HEK293T (cell line): ENCODE measurements at regions not wholly inside any gene's neighbourhood (a gene's known extent, or its start where the extent isn't known, plus 50 kb on each side); places are given as distances from the start of the nearest gene placed in this dataset.
A peak's percentile ranks its signal among the peaks of the same experiment; 100 is the strongest.

Experiments
- CTCF ChIA-PET: fragments of 350-600 bp; formaldehyde crosslinking; extraction: SDS; loops from one replicate; lab custom pipeline; 2021; ENCODE audit warnings: antibody characterized with exemption, inconsistent platforms; lab: Yijun Ruan, JAX
- POLR2A ChIA-PET: fragments of 350-600 bp; formaldehyde crosslinking; extraction: SDS; loops from one replicate; lab custom pipeline; 2020; ENCODE audit warnings: antibody characterized with exemption, inconsistent platforms; lab: Yijun Ruan, JAX
- DNase-seq: peaks from one replicate; pipeline ENCODE4 v3.0.0; 2012; ENCODE audit warnings: mixed read lengths; ENCODE audit errors: extremely low spot score
- ARNT ChIP-seq: fragments of 450-650 bp; IDR thresholded peaks from 2 replicates; pipeline ENCODE4 v1.6.1; 2017; ENCODE audit warnings: mild to moderate bottlenecking
- BHLHE40 ChIP-seq: fragments of 450-650 bp; IDR thresholded peaks from 2 replicates; pipeline ENCODE4 v1.6.1; 2016; ENCODE audit warnings: mild to moderate bottlenecking, moderate library complexity, borderline replicate concordance
- CTBP1 ChIP-seq: fragments of 450-650 bp; IDR thresholded peaks from 2 replicates; pipeline ENCODE4 v1.6.1; 2016; ENCODE audit warnings: borderline replicate concordance
- ELF4 ChIP-seq: fragments of 450-650 bp; IDR thresholded peaks from 2 replicates; pipeline ENCODE4 v1.6.1; 2017; ENCODE audit warnings: antibody characterized with exemption
- FOXA1 ChIP-seq: fragments of 450-650 bp; IDR thresholded peaks from 2 replicates; pipeline ENCODE4 v1.6.1; 2016; ENCODE audit warnings: mild to moderate bottlenecking
- FOXK2 ChIP-seq: fragments of 450-650 bp; IDR thresholded peaks from 2 replicates; pipeline ENCODE4 v1.6.1; 2016; ENCODE audit warnings: mild to moderate bottlenecking
- FOXM1 ChIP-seq: fragments of 450-650 bp; IDR thresholded peaks from 2 replicates; pipeline ENCODE4 v1.6.1; 2017; ENCODE audit warnings: mild to moderate bottlenecking, borderline replicate concordance
- HDGF ChIP-seq: fragments of 450-650 bp; IDR thresholded peaks from 2 replicates; pipeline ENCODE4 v1.6.1; 2017; ENCODE audit warnings: antibody characterized with exemption, borderline replicate concordance
- L3MBTL2 ChIP-seq: fragments of 450-650 bp; conservative IDR thresholded peaks from 2 replicates; pipeline ENCODE4 v1.6.1; 2016; ENCODE audit warnings: mild to moderate bottlenecking
- LEF1 ChIP-seq: fragments of 450-650 bp; IDR thresholded peaks from 2 replicates; pipeline ENCODE4 v1.6.1; 2017; ENCODE audit warnings: mild to moderate bottlenecking, borderline replicate concordance
- NFRKB ChIP-seq: fragments of 450-650 bp; IDR thresholded peaks from 2 replicates; pipeline ENCODE4 v1.6.1; 2016; ENCODE audit warnings: mild to moderate bottlenecking, moderate library complexity
- SP1 ChIP-seq: fragments of 450-650 bp; IDR thresholded peaks from 2 replicates; pipeline ENCODE4 v1.6.1; 2017
- SUZ12 ChIP-seq: fragments of 450-650 bp; IDR thresholded peaks from 2 replicates; pipeline ENCODE4 v1.6.1; 2016; ENCODE audit warnings: mild to moderate bottlenecking
- TARDBP ChIP-seq: fragments of 450-650 bp; IDR thresholded peaks from 2 replicates; pipeline ENCODE4 v1.6.1; 2016
- ZNF384 ChIP-seq: fragments of 450-650 bp; IDR thresholded peaks from 2 replicates; pipeline ENCODE4 v1.6.1; 2016
- TF ChIP-seq, protein P1 (sequence below): fragments of 450-650 bp; IDR thresholded peaks from 2 replicates; pipeline ENCODE4 v1.6.1; 2016

GRCh38 chr6:81564470-81565068, 187.9 kb downstream of the TENT5A start:
- TF ChIP-seq HDGF = no peak
- TF ChIP-seq L3MBTL2 = no peak
- TF ChIP-seq FOXK2 = no peak
- TF ChIP-seq SP1 = no peak
- no peak for TF ChIP-seq SUZ12
- no peak for TF ChIP-seq LEF1
- no peak for TF ChIP-seq NFRKB
- TF ChIP-seq ELF4 = no peak
- CTCF ChIA-PET = no interaction called here
- no peak for DNase-seq
- POLR2A ChIA-PET = no interaction called here

- CTCF ChIA-PET = interaction anchor here (0.8 kb wide), 1 partner anchor 418 kb away, joined by 4 read pairs; no protein-coding TSS in a partner anchor
- TF ChIP-seq NFRKB (no peak), CTBP1 (no peak), ELF4 (no peak), TARDBP (no peak), FOXM1 (no peak), FOXK2 (no peak), HDGF (no peak), ARNT (no peak), SP1 (no peak)
- POLR2A ChIA-PET = interaction anchor here (1.2 kb wide), 1 partner anchor 191 kb away, joined by 3 read pairs; the partner anchor contains the start of gene TENT5A
- DNase-seq = peak; percentile 8
These were observed 190.3 kb downstream of the TENT5A start for GRCh38 chr6:81562169-81562568.

DNA sequence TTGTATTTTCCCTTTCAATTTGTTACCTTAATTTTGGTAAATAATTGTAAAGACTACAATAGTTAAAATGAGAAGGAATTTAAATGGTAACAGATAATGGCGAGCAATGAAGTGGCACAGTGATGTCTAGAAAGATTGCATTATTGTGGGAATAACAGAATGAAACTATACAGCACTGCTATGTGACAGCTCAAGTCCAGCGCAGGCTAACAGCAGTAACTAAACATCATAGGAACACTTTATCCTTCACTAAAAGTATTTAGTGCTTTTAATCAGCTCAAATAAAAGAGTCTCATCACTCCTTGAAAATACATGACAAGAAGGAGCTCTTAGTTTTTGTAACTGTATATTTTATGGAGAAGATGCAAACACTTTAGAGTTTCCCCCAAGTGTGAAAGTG, 190.8 kb downstream of the TENT5A start:
- POLR2A ChIA-PET = interaction anchor here (1.2 kb wide), 1 partner anchor 191 kb away, joined by 3 read pairs; the partner anchor contains the start of gene TENT5A
- CTCF ChIA-PET = interaction anchor here (0.8 kb wide), 1 partner anchor 419 kb away, joined by 4 read pairs; no protein-coding TSS in a partner anchor
- DNase-seq = no peak
- no peak for TF ChIP-seq FOXA1
- TF ChIP-seq FOXK2 = no peak
- TF ChIP-seq CTBP1 = no peak
- TF ChIP-seq ELF4 = no peak
- no peak for TF ChIP-seq SP1
- TF ChIP-seq, protein P1, sequence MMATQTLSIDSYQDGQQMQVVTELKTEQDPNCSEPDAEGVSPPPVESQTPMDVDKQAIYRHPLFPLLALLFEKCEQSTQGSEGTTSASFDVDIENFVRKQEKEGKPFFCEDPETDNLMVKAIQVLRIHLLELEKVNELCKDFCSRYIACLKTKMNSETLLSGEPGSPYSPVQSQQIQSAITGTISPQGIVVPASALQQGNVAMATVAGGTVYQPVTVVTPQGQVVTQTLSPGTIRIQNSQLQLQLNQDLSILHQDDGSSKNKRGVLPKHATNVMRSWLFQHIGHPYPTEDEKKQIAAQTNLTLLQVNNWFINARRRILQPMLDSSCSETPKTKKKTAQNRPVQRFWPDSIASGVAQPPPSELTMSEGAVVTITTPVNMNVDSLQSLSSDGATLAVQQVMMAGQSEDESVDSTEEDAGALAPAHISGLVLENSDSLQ = no peak
- no peak for TF ChIP-seq TARDBP
- no peak for TF ChIP-seq LEF1
- no peak for TF ChIP-seq NFRKB
- TF ChIP-seq ZNF384 = no peak
- TF ChIP-seq BHLHE40 = no peak
- no peak for TF ChIP-seq HDGF
- TF ChIP-seq L3MBTL2 = no peak
- TF ChIP-seq SUZ12 = no peak
- no peak for TF ChIP-seq ARNT
- no peak for TF ChIP-seq FOXM1

- ChIA-PET POLR2A (interaction anchor here (1.2 kb wide), 1 partner anchor 192 kb away, joined by 3 read pairs; the partner anchor contains the start of gene TENT5A), CTCF (no interaction called here)
- TF ChIP-seq SUZ12 = no peak
- no peak for TF ChIP-seq CTBP1
- no peak for TF ChIP-seq BHLHE40
- TF ChIP-seq ZNF384 = no peak
- no peak for TF ChIP-seq L3MBTL2
- TF ChIP-seq, protein P1 = no peak
- TF ChIP-seq FOXM1 = no peak
- no peak for TF ChIP-seq LEF1
- TF ChIP-seq ELF4 = no peak
- DNase-seq = no peak
These were observed 191.4 kb downstream of the TENT5A start for GRCh38 chr6:81561071-81561564.

DNA sequence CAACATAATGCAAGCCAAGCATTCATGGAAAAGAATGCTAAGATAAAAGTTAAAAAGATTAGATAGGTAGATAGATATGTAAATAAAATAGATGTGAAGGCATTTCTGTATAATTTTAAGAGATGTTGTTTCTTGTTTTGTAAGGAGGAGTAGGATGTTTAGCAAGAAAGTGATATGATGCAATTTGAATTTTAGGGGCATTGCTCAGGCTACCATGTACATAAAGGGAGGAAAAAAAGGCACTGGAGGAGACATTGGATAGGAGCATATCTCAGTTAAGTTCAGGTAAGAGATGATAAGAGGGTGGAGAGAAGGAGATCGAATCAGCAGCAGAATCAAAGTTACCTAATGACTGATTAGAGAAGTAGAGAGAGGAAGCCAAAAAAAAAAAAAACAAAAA, 194.7 kb downstream of the TENT5A start:
- no peak for DNase-seq
- CTCF ChIA-PET = no interaction called here
- TF ChIP-seq L3MBTL2 = no peak
- TF ChIP-seq, protein P1 = no peak
- no peak for TF ChIP-seq ELF4
- TF ChIP-seq SUZ12 = no peak
- TF ChIP-seq TARDBP = no peak
- TF ChIP-seq FOXK2 = no peak
- no peak for TF ChIP-seq FOXM1
- POLR2A ChIA-PET = no interaction called here

DNA sequence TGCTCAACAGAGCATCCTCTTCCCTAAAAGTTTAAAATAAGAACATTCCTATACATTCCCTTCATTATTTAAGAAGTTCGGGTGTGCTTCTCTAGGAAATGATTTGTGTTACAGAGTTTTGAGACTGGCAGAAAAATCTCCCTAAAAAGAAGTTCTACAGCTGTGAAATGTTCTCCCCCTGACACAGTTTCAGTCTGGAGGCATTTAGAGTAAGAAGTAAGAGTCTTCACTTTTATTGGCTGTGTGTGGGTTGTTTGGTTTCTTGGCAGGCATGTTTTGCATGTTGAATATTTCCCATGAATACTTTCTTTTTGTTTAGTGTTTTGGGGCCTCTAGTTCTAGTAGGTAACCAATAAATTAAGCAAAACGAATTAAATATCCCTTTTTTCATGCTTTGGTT, 195.9 kb downstream of the TENT5A start:
- ChIA-PET CTCF (no interaction called here), POLR2A (no interaction called here)
- no peak for DNase-seq
- TF ChIP-seq LEF1 = no peak
- TF ChIP-seq, protein P1 = no peak
- no peak for TF ChIP-seq TARDBP
- TF ChIP-seq FOXM1 = no peak
- no peak for TF ChIP-seq L3MBTL2
- no peak for TF ChIP-seq ARNT
- TF ChIP-seq ELF4 = no peak
- no peak for TF ChIP-seq HDGF
- no peak for TF ChIP-seq CTBP1
- no peak for TF ChIP-seq BHLHE40
- no peak for TF ChIP-seq SUZ12
